ENCODE measurements at regions not wholly inside any gene's neighbourhood (a gene's known extent, or its start where the extent isn't known, plus 50 kb on each side); places are given as distances from the start of the nearest gene placed in this dataset.

- DNase-seq (ENCODE audit: low read depth, low spot score), result no peak
These were observed 84.8 kb downstream of the CPN2 start for GRCh38 chr3:194265996-194266964.

GRCh38 chr3:194267744-194268653 is 83.1 kb downstream of the CPN2 start:
- DNase-seq (ENCODE audit: low read depth, low spot score), result no peak

GRCh38 chr3:194268654-194269512 is 82.2 kb downstream of the CPN2 start:
- no peak for DNase-seq (ENCODE audit: low read depth, low spot score)

GRCh38 chr3:194269610-194270145 is 81.5 kb downstream of the CPN2 start:
- DNase-seq (ENCODE audit: low read depth, low spot score), result no peak

- DNase-seq (ENCODE audit: low read depth, low spot score), result no peak
These were observed 80.3 kb downstream of the CPN2 start for GRCh38 chr3:194270627-194271459.

GRCh38 chr3:194271460-194272035 is 79.6 kb downstream of the CPN2 start:
- DNase-seq (ENCODE audit: low read depth, low spot score), result no peak

GRCh38 chr3:194272221-194272620 is 78.9 kb downstream of the CPN2 start:
- DNase-seq (ENCODE audit: low read depth, low spot score), result no peak

- DNase-seq (ENCODE audit: low read depth, low spot score), result no peak
These were observed 78.0 kb downstream of the CPN2 start for GRCh38 chr3:194272861-194273742.

- DNase-seq (ENCODE audit: low read depth, low spot score), result no peak
These were observed 77.3 kb downstream of the CPN2 start for GRCh38 chr3:194273743-194274310.

- no peak for DNase-seq (ENCODE audit: low read depth, low spot score)
These were observed 76.6 kb downstream of the CPN2 start for GRCh38 chr3:194274424-194275085.

- no peak for DNase-seq (ENCODE audit: low read depth, low spot score)
These were observed 75.8 kb downstream of the CPN2 start for GRCh38 chr3:194275291-194275690.

GRCh38 chr3:194275721-194276120 is 75.4 kb downstream of the CPN2 start:
- no peak for DNase-seq (ENCODE audit: low read depth, low spot score)

- no peak for DNase-seq (ENCODE audit: low read depth, low spot score)
These were observed 74.4 kb downstream of the CPN2 start for GRCh38 chr3:194276768-194277103.

- DNase-seq (ENCODE audit: low read depth, low spot score), result no peak
These were observed 73.9 kb downstream of the CPN2 start for GRCh38 chr3:194277104-194277785.

GRCh38 chr3:194277786-194278130 is 73.4 kb downstream of the CPN2 start:
- DNase-seq (ENCODE audit: low read depth, low spot score), result no peak

GRCh38 chr3:194278186-194278845 is 72.8 kb downstream of the CPN2 start:
- no peak for DNase-seq (ENCODE audit: low read depth, low spot score)

GRCh38 chr3:194279101-194279500 is 72.0 kb downstream of the CPN2 start:
- no peak for DNase-seq (ENCODE audit: low read depth, low spot score)
